ENCODE measurements at regions not wholly inside any gene's neighbourhood (a gene's known extent, or its start where the extent isn't known, plus 50 kb on each side); places are given as distances from the start of the nearest gene placed in this dataset.

DNA sequence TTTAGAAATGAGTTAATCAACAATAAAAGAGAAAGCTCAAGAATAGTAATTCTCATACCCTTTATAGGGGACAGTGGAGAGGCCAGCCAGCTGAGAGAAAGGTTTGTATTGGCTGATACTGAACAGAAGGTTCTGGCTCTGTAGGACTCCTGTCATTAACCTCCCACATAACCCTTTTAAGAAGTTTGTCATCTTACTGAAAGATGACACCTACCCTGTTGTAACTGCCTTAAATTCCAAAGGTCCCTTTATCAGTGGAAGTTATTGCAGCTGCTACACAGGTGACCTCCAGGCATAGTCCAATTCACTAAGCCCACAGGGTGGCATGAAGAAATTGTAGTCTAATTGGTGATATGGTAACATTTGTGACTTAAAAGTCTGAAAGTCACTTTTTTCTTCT, 790.1 kb downstream of the TENT5A start:
- no peak for TF ChIP-seq POLR2A (IDR thresholded peaks at IDR 0.05)
- TF ChIP-seq, protein P1, sequence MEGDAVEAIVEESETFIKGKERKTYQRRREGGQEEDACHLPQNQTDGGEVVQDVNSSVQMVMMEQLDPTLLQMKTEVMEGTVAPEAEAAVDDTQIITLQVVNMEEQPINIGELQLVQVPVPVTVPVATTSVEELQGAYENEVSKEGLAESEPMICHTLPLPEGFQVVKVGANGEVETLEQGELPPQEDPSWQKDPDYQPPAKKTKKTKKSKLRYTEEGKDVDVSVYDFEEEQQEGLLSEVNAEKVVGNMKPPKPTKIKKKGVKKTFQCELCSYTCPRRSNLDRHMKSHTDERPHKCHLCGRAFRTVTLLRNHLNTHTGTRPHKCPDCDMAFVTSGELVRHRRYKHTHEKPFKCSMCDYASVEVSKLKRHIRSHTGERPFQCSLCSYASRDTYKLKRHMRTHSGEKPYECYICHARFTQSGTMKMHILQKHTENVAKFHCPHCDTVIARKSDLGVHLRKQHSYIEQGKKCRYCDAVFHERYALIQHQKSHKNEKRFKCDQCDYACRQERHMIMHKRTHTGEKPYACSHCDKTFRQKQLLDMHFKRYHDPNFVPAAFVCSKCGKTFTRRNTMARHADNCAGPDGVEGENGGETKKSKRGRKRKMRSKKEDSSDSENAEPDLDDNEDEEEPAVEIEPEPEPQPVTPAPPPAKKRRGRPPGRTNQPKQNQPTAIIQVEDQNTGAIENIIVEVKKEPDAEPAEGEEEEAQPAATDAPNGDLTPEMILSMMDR (IDR thresholded peaks at IDR 0.05), result no peak

Measured in transverse colon (tissue), 3 donors.